GM12864 (cell line): ENCODE measurements at regions not wholly inside any gene's neighbourhood (a gene's known extent, or its start where the extent isn't known, plus 50 kb on each side); places are given as distances from the start of the nearest gene placed in this dataset.

ENCODE experiments used
- DNase-seq: peaks from one replicate; pipeline ENCODE4 v3.0.0-alpha.2; 2011; ENCODE audit warnings: low read depth
- H3K4me3 ChIP-seq: 2 replicates; pipeline ENCODE4 v1.5.1; 2011; ENCODE audit warnings: mild to moderate bottlenecking, low read depth, low read length, control low read depth
- CTCF ChIP-seq: IDR thresholded peaks from 2 replicates; pipeline ENCODE4 v1.5.1; 2011; ENCODE audit warnings: low read depth, mild to moderate bottlenecking, moderate library complexity, low read length, control low read depth, inconsistent platforms; ENCODE audit errors: missing control alignments

DNA sequence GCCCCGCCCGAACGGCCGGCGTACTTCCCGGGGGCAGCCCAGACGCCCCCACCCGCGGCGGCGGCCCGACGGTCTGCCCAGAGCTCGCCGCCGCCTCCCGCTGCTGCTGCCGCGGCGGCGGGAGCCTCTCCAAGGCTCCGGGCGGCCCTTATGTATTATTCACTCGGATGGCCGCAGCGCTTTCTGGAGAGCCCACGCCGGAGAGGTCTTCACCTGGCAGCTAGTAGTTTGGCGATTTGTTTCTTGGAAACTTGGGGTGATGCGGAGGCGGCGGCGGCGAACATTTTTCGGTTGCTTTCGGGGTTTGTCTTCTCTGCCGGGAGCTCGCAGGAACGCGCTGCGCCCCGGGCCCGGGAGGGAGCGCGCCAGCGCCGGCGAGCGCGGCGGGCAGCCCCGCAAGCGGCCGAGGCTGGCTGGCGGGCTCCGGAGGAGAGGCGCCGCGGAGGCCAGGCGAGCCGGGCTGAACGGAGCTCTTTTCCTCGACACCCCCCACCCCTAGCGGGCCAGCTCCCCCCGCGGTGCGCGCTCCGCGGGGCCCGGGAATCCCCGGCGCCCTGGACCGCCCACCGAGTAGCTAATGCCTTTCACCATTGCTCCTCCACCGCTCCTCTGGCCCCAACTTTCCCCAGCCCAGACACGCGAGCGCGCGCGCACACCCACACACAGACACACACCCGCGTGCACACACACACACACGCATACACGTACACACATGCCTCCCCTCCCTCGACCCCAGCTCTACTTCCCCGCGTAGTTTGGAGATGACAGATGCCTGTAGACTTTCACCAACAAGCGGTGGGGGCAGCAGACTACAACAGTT is 113.5 kb downstream of the DHX15 start:
- DNase-seq: no peak

DNA sequence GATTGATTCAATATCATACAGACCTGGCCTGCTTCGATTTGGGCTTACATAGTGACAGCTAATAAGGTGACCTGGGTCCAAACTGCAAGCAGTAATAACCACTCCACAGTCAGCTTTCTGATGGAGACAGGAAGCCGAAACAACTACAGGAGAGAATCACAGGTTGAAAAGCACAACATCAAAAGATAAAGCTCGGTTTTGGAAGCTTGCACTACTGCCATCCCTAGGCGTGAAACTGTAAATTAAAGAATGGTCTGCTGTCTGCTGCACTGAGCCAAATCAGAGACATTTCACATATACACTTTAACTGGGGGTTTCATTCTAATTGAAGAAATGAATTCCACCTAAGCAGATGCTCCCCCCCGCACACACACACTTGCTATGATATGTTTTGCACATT is 116.3 kb downstream of the DHX15 start:
- no peak overlapping the region for H3K4me3 ChIP-seq
- DNase-seq: no peak
- TF ChIP-seq CTCF: no peak

More for the DNA sequence above, 113.5 kb downstream of the DHX15 start:
- peak overlapping the region; percentile 29 for H3K4me3 ChIP-seq
- TF ChIP-seq CTCF: no peak

DNA sequence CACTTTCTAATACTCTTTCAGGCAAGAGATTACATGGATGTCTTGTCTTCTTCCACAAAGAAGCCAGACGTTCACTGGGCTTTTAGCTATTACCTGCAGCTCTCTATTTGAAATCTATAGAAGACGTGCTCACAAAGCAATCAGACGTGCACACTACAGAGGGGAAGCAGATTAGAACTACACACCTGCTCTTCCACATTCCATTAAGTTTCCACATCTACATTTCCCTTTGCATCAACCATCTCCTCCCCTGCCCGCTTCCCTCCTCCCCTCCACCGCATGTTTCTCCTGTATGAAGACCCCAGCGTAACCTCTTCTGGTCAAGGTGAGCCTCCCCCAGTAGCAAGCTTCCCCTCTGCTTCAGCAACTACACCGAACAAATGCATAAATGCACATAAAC is 119.8 kb downstream of the DHX15 start:
- no peak for DNase-seq
- no peak overlapping the region for H3K4me3 ChIP-seq
- no peak for TF ChIP-seq CTCF

GRCh38 chr4:24456431-24456830 is 127.9 kb downstream of the DHX15 start:
- H3K4me3 ChIP-seq: no peak overlapping the region
- TF ChIP-seq CTCF: no peak
- no peak for DNase-seq

DNA sequence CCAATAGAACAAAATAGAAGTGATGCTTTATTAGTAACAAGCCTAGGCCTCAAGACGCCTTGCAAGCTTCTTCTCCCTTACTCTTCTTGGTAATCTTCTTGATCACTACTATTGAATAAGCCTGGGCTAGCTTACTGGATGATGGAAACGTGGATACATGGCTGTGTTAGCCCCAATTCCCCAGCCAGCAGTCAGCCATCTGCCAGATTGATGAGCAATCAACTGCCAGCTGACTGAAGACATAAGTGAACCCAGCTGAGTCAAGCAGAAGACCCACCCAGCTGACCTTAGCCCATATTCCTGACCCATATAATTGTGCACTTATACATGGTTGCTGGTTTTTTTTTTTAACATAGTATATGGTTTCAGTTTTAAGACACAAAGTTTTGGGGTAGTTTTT is 130.4 kb downstream of the DHX15 start:
- TF ChIP-seq CTCF: no peak
- no peak for DNase-seq
- H3K4me3 ChIP-seq: no peak overlapping the region

GRCh38 chr4:24451870-24452269 is 132.5 kb downstream of the DHX15 start:
- no peak overlapping the region for H3K4me3 ChIP-seq
- no peak for TF ChIP-seq CTCF
- DNase-seq: no peak

DNA sequence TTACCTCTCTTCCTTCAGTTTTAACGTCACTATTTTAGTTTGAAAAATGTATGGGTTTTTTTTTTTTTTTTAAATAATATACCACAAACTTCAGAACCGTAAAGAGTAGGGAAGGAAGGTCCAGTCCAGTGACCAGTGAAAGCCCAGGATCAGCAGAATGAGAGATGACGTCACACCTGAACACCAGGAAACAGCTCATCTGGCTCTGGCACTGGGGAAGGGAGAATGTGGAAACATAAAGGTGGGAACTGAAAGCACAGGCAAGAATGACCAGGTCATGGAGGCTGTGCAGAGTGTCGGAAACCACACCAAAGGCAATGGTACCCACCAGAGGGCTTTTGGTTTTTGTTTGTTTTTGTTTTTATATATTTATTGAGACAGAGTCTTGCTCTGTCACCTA is 141.2 kb downstream of the DHX15 start:
- H3K4me3 ChIP-seq: no peak overlapping the region
- no peak for DNase-seq
- TF ChIP-seq CTCF: no peak
